ENCODE measurements at regions not wholly inside any gene's neighbourhood (a gene's known extent, or its start where the extent isn't known, plus 50 kb on each side); places are given as distances from the start of the nearest gene placed in this dataset.

DNA sequence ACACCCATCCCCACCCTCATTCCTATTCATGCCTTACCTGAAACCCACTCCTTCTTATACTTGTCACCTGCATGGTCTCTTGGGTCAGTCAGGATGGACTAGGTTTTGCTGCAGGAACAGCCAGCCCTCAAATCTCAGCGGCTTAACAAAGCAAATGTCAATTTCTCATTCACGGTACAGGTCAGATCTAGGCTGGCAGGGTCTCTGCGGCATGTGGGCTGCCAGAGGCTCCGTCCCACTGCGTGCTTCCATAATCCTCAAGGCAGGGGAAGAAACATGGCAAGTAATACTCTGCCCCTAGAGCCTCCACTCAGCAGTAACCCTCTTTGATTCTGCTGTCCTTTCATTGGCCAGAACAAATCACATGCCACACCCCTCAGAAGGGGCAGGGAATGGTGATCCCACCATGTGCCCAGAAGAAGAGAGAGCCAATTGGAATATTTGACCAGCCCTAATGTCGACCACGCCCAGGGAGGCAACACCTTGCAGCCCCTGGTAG is 114.9 kb upstream of the ZMIZ1 start:
- no peak for DNase-seq (ENCODE audit: low spot score in 2 of 2)
- no peaks in the 10 kb centered on the region for H3K36me3 ChIP-seq (replicated peaks)
- H3K4me1 ChIP-seq: no peaks in the 10 kb centered on the region
- in situ Hi-C loops (cut with MboI; ENCODE audit: low sequenced_read_pairs): no loop called here
- no peak overlapping the region for H3K4me3 ChIP-seq
- no peaks in the 10 kb centered on the region for H3K27me3 ChIP-seq (ENCODE audit: low read depth)
- no peaks in the 10 kb centered on the region for H3K9me3 ChIP-seq

DNA sequence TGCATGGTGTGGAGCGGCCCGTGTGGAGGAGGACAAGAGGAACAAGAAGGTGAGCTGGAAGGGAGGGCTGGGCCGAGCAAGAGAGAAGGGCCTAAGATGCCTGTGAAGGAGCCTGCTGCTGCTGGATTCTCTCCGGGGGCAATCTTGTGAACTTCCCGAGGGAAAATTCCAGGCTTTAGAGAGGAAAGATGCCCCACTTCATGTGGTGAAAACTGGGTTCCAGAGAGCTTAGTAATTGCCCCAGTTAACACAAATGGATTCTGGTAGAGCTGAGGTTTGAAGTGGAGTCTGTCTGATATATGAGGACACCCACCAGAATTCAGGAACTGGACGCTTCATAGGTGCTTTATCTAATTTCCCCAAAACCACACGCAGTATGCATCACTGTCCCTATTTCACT is 114.1 kb upstream of the ZMIZ1 start:
- no peaks in the 10 kb centered on the region for H3K9me3 ChIP-seq
- in situ Hi-C loops (cut with MboI; ENCODE audit: low sequenced_read_pairs): no loop called here
- H3K4me3 ChIP-seq: no peak overlapping the region
- H3K4me1 ChIP-seq: no peaks in the 10 kb centered on the region
- DNase-seq (ENCODE audit: low spot score in 2 of 2): no peak
- no peaks in the 10 kb centered on the region for H3K36me3 ChIP-seq (replicated peaks)
- H3K27me3 ChIP-seq (ENCODE audit: low read depth): no peaks in the 10 kb centered on the region

GRCh38 chr10:78955206-78955605 is 113.6 kb upstream of the ZMIZ1 start:
- no peak overlapping the region for H3K4me3 ChIP-seq
- no peaks in the 10 kb centered on the region for H3K4me1 ChIP-seq
- H3K9me3 ChIP-seq: no peaks in the 10 kb centered on the region
- no peaks in the 10 kb centered on the region for H3K36me3 ChIP-seq (replicated peaks)
- DNase-seq (ENCODE audit: low spot score in 2 of 2): no peak
- H3K27me3 ChIP-seq (ENCODE audit: low read depth): no peaks in the 10 kb centered on the region
- in situ Hi-C loops (cut with MboI; ENCODE audit: low sequenced_read_pairs): no loop called here

DNA sequence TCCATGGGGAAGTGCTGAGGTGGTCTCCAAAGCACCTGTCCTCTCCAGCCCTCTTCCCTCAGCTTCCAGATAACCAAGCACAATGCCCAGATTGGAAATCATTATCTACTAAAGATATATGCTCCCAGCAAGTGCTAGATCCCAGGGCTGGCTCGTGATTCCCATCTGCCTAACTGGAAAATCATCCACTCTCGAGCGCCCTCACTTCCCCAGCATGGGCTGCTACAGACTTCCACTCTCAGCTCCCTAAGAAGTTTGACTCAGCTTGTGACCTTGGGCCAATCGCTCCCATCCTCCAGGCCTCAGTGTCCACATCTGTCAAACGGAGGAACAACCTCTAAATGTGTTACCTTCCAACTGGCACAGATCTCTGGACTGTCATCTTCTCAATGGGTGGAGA is 112.4 kb upstream of the ZMIZ1 start:
- Histone ChIP-seq H3K4me1 (no peaks in the 10 kb centered on the region), H3K36me3 (replicated peaks) (no peaks in the 10 kb centered on the region), H3K4me3 (no peak overlapping the region), H3K27me3 (ENCODE audit: low read depth) (no peaks in the 10 kb centered on the region), H3K9me3 (no peaks in the 10 kb centered on the region)
- in situ Hi-C loops (cut with MboI; ENCODE audit: low sequenced_read_pairs): no loop called here
- no peak for DNase-seq (ENCODE audit: low spot score in 2 of 2)

- DNase-seq (ENCODE audit: low spot score in 2 of 2): no peak
- H3K4me3 ChIP-seq: no peak overlapping the region
- no peaks in the 10 kb centered on the region for H3K4me1 ChIP-seq
- H3K27me3 ChIP-seq (ENCODE audit: low read depth): no peaks in the 10 kb centered on the region
- in situ Hi-C loops (cut with MboI; ENCODE audit: low sequenced_read_pairs): no loop called here
- no peaks in the 10 kb centered on the region for H3K9me3 ChIP-seq
- no peaks in the 10 kb centered on the region for H3K36me3 ChIP-seq (replicated peaks)
Measured at GRCh38 chr10:78957471-78958039, 111.2 kb upstream of the ZMIZ1 start.

DNA sequence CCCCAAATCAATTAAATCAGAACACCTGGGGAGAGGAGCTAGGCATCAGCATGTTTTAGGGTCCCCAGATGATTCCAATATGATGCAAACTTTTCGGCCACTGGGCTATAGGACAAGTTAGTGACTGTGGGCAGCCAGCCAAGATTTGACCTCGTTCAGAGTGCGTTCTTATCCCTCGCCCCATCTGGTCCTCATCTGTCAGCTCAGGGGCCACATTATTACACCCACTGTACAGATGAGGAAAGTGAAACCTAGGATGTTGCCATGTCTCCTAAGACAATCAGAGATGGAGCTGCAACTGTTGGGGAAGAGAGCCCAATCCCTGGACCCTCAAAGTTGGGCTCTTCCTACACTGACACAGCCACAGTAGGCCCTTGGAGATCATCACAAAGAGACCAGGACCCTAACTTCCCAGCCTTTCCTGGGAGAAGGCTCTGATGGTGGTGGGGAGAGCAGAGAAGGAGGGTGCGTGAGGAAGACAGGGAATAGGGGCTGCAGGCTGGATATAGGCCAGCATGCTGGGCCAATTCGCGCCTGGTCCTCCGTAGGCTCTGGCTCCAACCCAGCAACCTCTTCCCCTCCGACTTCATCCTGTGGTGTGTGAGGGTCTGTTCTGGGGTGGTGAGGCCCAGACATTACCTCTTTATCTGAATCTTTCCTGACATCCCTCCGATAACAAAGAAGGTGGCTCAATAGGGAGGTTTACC is 109.4 kb upstream of the ZMIZ1 start:
- no peaks in the 10 kb centered on the region for H3K36me3 ChIP-seq (replicated peaks)
- no peaks in the 10 kb centered on the region for H3K27me3 ChIP-seq (ENCODE audit: low read depth)
- DNase-seq (ENCODE audit: low spot score in 2 of 2): no peak
- no peaks in the 10 kb centered on the region for H3K4me1 ChIP-seq
- no peaks in the 10 kb centered on the region for H3K9me3 ChIP-seq
- no peak overlapping the region for H3K4me3 ChIP-seq
- in situ Hi-C loops (cut with MboI; ENCODE audit: low sequenced_read_pairs): no loop called here

DNA sequence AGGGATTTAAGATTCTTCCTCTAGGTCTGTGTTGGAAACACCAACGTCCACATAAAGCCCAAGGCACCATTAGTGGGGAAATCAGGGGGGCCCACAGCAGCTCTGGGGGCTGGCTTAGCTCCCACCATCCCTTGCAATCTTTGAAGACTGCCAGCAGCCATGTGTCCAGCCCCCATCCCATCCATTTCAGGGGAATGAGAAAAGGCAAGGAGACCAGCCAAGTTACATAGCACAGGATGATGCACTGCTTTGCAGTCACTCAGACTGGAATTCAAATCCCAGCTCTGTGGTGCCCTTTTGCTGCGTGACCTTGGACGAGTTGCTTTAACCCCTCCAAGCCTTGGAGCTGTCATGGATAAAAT is 108.9 kb upstream of the ZMIZ1 start:
- Histone ChIP-seq H3K27me3 (ENCODE audit: low read depth) (no peaks in the 10 kb centered on the region), H3K9me3 (no peaks in the 10 kb centered on the region), H3K4me1 (no peaks in the 10 kb centered on the region), H3K36me3 (replicated peaks) (no peaks in the 10 kb centered on the region), H3K4me3 (no peak overlapping the region)
- no peak for DNase-seq (ENCODE audit: low spot score in 2 of 2)
- in situ Hi-C loops (cut with MboI; ENCODE audit: low sequenced_read_pairs): no loop called here

GRCh38 chr10:78960316-78960800 is 108.4 kb upstream of the ZMIZ1 start:
- Histone ChIP-seq H3K36me3 (replicated peaks) (no peaks in the 10 kb centered on the region), H3K4me1 (no peaks in the 10 kb centered on the region), H3K27me3 (ENCODE audit: low read depth) (no peaks in the 10 kb centered on the region), H3K4me3 (no peak overlapping the region), H3K9me3 (no peaks in the 10 kb centered on the region)
- in situ Hi-C loops (cut with MboI; ENCODE audit: low sequenced_read_pairs): no loop called here
- DNase-seq (ENCODE audit: low spot score in 2 of 2): peak in 1 of 2 experiments; percentile 28

GRCh38 chr10:78961760-78962159 is 107.0 kb upstream of the ZMIZ1 start:
- Histone ChIP-seq H3K4me3 (no peak overlapping the region), H3K4me1 (no peaks in the 10 kb centered on the region), H3K9me3 (no peaks in the 10 kb centered on the region), H3K36me3 (replicated peaks) (no peaks in the 10 kb centered on the region), H3K27me3 (ENCODE audit: low read depth) (no peaks in the 10 kb centered on the region)
- no peak for DNase-seq (ENCODE audit: low spot score in 2 of 2)
- in situ Hi-C loops (cut with MboI; ENCODE audit: low sequenced_read_pairs): no loop called here

DNA sequence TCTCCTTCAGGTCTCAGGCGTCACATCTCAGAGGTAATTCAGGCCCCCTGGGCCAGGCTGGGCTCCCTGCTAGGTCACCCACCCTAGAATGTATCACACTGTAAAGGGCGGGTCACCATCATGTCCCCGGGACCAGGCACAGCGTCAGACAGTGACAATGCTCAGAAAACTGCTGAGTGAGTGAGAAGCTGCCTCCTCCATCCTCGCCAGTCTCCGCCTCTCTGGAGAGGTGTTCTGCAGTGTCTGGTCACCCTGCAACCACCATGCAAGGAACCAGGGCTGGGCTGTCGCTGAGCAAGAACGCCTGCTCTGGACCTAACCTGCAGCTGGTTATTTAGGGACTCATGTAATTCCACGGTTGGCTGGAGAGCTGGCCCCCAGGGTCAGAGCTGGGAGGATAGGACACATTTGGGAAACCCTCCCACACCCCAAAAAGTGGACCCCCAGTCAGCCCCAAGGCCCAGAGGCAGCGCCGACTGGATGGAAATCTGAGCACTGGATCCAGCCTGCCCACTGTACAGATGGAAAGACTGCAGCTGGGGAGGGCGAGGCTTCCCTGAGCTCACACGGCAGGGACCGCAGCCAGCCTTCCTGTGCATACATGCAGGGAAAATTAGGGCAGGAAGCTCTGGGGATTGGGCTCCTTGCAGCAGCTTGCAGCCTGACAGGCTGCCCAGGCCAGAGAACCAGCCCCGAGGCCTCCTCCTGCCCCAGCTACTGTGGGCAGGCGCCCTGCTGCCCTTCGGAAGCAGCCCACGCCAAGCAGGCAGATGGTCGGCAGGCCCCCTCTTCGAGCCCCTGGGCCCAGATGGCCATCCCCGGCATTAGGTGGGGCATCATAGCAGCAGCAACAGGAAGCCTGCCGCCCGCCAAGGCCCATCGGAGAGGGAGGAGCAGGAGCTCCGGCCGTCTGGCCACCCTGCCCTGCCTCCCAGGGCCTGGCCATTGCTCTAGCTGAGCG is 105.4 kb upstream of the ZMIZ1 start:
- no peak for DNase-seq (ENCODE audit: low spot score in 2 of 2)
- in situ Hi-C loops (cut with MboI; ENCODE audit: low sequenced_read_pairs): no loop called here
- no peaks in the 10 kb centered on the region for H3K27me3 ChIP-seq (ENCODE audit: low read depth)
- no peaks in the 10 kb centered on the region for H3K36me3 ChIP-seq (replicated peaks)
- H3K4me3 ChIP-seq: no peak overlapping the region
- H3K9me3 ChIP-seq: no peaks in the 10 kb centered on the region
- H3K4me1 ChIP-seq: no peaks in the 10 kb centered on the region

GRCh38 chr10:78964274-78964951 is 104.4 kb upstream of the ZMIZ1 start:
- Histone ChIP-seq H3K36me3 (replicated peaks) (no peaks in the 10 kb centered on the region), H3K4me1 (no peaks in the 10 kb centered on the region), H3K27me3 (ENCODE audit: low read depth) (no peaks in the 10 kb centered on the region), H3K9me3 (no peaks in the 10 kb centered on the region), H3K4me3 (no peak overlapping the region)
- DNase-seq (ENCODE audit: low spot score in 2 of 2): no peak
- in situ Hi-C loops (cut with MboI; ENCODE audit: low sequenced_read_pairs): no loop called here

GRCh38 chr10:78964952-78965633 is 103.7 kb upstream of the ZMIZ1 start:
- no peaks in the 10 kb centered on the region for H3K36me3 ChIP-seq (replicated peaks)
- no peaks in the 10 kb centered on the region for H3K9me3 ChIP-seq
- in situ Hi-C loops (cut with MboI; ENCODE audit: low sequenced_read_pairs): no loop called here
- H3K27me3 ChIP-seq (ENCODE audit: low read depth): no peaks in the 10 kb centered on the region
- no peak overlapping the region for H3K4me3 ChIP-seq
- no peaks in the 10 kb centered on the region for H3K4me1 ChIP-seq
- DNase-seq (ENCODE audit: low spot score in 2 of 2): peak in 1 of 2 experiments; percentile 49

- Histone ChIP-seq H3K4me3 (no peak overlapping the region), H3K4me1 (no peaks in the 10 kb centered on the region), H3K9me3 (no peaks in the 10 kb centered on the region), H3K27me3 (ENCODE audit: low read depth) (no peaks in the 10 kb centered on the region), H3K36me3 (replicated peaks) (no peaks in the 10 kb centered on the region)
- no peak for DNase-seq (ENCODE audit: low spot score in 2 of 2)
- in situ Hi-C loops (cut with MboI; ENCODE audit: low sequenced_read_pairs): no loop called here
Measured at GRCh38 chr10:78966182-78966787, 102.5 kb upstream of the ZMIZ1 start.

Data from HAP-1 (cell line).